Fibroblast of the aortic adventitia (primary cell): ENCODE measurements at regions not wholly inside any gene's neighbourhood (a gene's known extent, or its start where the extent isn't known, plus 50 kb on each side); places are given as distances from the start of the nearest gene placed in this dataset.

Experiments used
- DNase-seq: peaks from one replicate; pipeline ENCODE4 v3.0.0-alpha.2; 2010; ENCODE audit warnings: low read depth
- H3K4me3 ChIP-seq: 2 replicates; pipeline ENCODE4 v1.5.1; 2011; ENCODE audit warnings: low read depth, mild to moderate bottlenecking, control low read depth, low read length, moderate library complexity
- TF ChIP-seq, protein P1 (sequence below): IDR thresholded peaks from 2 replicates; pipeline ENCODE4 v1.5.1; 2011; ENCODE audit warnings: mild to moderate bottlenecking, low read length, control low read depth, inconsistent platforms; ENCODE audit not compliant: insufficient read depth

DNA sequence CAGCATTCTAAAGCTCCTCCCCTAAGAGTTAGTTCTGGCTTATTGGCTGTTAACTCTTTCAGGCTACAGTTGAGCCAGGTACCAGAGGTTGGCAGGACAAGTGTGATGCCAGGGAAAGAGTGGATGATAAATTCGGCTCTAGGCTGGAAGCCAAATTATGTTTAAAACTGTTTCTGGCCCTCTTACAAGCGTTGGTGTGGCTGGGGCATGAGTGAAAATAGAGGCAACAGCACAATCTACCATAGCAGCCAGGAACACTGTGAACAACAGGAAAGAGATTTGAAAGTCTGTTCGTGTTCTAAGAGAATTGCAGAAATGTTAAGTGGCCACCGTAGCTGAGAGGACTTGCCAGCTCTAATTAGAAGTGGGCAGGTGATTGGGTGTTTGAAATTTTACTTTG lies 84.2 kb downstream of the CDC7 start:
- DNase-seq = no peak
- no peak overlapping the region for H3K4me3 ChIP-seq
- TF ChIP-seq, protein P1, sequence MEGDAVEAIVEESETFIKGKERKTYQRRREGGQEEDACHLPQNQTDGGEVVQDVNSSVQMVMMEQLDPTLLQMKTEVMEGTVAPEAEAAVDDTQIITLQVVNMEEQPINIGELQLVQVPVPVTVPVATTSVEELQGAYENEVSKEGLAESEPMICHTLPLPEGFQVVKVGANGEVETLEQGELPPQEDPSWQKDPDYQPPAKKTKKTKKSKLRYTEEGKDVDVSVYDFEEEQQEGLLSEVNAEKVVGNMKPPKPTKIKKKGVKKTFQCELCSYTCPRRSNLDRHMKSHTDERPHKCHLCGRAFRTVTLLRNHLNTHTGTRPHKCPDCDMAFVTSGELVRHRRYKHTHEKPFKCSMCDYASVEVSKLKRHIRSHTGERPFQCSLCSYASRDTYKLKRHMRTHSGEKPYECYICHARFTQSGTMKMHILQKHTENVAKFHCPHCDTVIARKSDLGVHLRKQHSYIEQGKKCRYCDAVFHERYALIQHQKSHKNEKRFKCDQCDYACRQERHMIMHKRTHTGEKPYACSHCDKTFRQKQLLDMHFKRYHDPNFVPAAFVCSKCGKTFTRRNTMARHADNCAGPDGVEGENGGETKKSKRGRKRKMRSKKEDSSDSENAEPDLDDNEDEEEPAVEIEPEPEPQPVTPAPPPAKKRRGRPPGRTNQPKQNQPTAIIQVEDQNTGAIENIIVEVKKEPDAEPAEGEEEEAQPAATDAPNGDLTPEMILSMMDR = no peak

DNA sequence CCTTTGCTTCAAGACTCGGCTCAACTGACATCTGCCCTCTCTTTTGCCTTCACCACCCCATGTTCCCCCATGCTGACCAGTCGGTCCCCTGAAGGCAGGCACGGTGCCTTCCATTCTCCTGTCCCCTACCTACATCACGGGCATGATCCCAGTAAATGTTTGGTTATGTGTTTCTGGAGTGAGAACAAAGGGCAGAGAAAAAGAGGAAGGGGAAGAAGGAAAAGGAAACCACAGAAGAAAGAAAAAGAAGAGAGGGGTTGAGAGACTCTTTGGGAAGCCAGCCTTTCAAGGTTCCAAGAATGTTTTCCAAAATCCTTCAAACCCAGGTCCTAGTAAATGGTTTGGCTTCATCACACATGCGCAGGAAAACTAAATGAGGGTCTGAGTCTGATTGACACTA lies 84.9 kb downstream of the CDC7 start:
- DNase-seq = no peak
- TF ChIP-seq, protein P1 = no peak
- H3K4me3 ChIP-seq = no peak overlapping the region

DNA sequence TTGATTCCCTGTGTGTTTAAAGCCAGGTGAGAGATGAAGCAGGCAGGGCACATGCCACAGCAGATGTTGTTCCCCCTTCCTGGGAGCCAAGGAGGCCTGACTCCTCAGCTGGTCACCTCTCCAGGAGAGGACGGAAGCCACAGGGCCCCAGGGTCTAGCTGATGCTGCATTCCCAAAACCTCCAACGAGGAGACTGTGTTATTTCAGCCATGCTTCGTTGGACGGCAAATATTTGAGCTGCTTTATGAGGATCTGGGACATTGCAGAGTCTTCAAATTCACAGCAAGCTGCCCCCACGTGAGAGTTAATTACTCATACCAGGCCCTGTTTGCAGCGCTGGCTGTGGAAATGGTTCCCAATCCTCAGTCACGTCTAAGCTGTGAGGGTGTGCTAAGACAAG lies 85.3 kb downstream of the CDC7 start:
- DNase-seq = no peak
- H3K4me3 ChIP-seq = no peak overlapping the region
- TF ChIP-seq, protein P1 = no peak

DNA sequence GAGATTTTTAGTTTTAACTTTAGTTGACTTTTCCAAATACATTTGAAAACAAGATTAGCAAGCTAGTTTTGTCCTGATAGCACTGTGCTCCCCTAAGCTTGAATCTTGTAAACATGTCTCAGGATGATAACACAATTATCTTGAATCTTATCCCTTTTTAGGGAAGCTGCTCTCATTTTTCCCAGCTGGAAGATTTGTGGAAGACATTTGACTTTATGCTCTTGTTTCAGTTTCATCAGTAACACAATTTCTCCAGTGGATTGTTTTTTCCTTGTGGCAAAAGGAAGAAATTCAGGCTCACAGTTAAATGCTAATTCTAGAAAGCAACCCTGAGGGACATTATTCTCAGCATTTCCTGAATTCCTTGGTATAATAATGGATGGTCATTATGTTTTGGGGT lies 88.8 kb downstream of the CDC7 start:
- TF ChIP-seq, protein P1 = peak; percentile 30
- H3K4me3 ChIP-seq = no peak overlapping the region
- DNase-seq = no peak

DNA sequence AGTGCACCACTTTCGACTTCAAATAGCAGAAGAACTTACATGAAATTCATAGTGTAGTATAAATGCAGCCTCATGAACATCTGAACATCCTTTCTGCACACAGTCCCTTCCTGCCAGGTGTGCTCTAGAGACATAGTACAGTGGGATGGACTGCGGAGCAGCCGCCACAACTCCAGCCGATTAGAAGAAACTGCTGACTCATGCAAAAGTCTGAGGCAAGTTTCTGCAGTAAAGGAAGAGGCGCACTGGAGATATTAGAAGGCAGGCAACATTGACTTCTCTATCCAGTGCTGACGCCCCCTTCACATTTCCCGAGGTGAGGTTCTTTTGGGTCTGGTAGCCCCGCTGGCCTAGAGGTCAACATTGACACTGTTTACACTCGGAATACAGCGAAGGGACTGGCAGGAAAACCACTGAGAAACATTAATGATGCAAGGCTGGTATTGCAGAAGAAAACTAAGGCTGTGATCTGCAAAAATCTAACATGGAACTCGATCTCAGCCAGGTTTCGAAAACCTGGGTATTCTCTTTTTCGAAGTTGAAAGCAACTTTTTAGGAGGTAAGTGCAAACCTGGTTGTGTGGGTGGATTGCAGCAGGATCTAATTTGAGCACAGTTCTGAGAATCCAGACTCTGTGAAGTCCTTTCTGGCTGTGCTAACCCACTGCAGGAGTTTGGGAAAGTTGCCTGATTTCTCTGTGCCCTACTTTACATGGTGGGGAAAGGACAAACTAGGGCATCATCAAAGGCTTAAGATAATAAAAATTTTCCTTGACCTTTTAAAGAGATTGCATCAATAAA lies 90.7 kb downstream of the CDC7 start:
- no peak for DNase-seq
- TF ChIP-seq, protein P1 = no peak

DNA sequence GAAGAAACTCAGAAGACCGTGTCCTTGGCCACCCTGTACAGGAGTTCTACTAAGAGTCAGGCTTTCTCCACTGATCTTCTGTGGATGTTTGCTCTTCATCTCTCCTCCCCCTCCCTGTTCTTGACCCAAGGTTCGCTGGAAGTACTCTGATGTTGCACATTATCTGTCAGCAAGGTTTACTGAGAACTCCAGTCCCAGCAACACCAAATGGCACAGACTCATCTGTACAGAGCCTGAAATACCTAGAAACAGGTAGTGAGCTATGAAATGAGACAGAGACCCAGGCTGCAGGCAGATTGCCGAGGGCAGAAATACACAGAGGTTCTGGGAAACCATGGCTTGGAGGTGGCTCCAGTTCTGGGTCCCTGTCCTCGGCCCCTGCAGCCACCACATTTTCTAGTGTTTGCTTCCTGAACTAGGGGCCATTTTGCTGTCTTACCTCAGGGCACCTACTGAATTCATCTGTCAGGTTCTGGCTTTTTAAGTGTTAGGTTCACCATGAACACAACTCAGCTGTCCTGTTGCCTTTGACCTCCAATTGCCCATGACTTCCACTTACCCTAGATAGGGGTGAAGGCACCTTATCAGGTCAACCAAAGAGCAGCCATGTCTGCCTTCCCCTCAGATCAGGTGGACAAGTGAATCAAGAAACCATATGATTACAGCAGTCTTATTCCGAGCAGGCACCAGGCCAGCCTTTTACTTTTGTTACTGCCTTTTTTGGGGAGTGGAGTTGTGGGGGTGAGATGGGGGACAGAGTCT lies 92.2 kb downstream of the CDC7 start:
- TF ChIP-seq, protein P1 = no peak
- DNase-seq = no peak
- no peak overlapping the region for H3K4me3 ChIP-seq

More for the DNA sequence above, 90.7 kb downstream of the CDC7 start:
- no peak overlapping the region for H3K4me3 ChIP-seq
